ENCODE measurements at regions not wholly inside any gene's neighbourhood (a gene's known extent, or its start where the extent isn't known, plus 50 kb on each side); places are given as distances from the start of the nearest gene placed in this dataset.

- in situ Hi-C loops (cut with HindIII; ENCODE audit: low pct_unique_long_range_greater_than_20kb, low sequenced_read_pairs), result no loop called here
These were observed 56.1 kb upstream of the ARID5B start for GRCh38 chr10:61845196-61845949.

GRCh38 chr10:61845950-61846268 is 55.6 kb upstream of the ARID5B start:
- TF ChIP-seq JUND (IDR thresholded peaks at IDR 0.05; ENCODE audit: low read depth), result no peak
- in situ Hi-C loops (cut with HindIII; ENCODE audit: low pct_unique_long_range_greater_than_20kb, low sequenced_read_pairs), result no loop called here
- no peak for DNase-seq (ENCODE audit: low read depth in 1 of 2, low spot score in 1 of 2)

More at GRCh38 chr10:61845196-61845949, 56.1 kb upstream of the ARID5B start:
- no peak for TF ChIP-seq JUND (IDR thresholded peaks at IDR 0.05; ENCODE audit: low read depth)
- DNase-seq (ENCODE audit: low read depth in 1 of 2, low spot score in 1 of 2), result no peak

- TF ChIP-seq JUND (IDR thresholded peaks at IDR 0.05; ENCODE audit: low read depth), result no peak
- in situ Hi-C loops (cut with HindIII; ENCODE audit: low pct_unique_long_range_greater_than_20kb, low sequenced_read_pairs), result no loop called here
- DNase-seq (ENCODE audit: low read depth in 1 of 2, low spot score in 1 of 2), result no peak
These were observed 55.0 kb upstream of the ARID5B start for GRCh38 chr10:61846370-61847031.

- no peak for DNase-seq (ENCODE audit: low read depth in 1 of 2, low spot score in 1 of 2)
- no peak for TF ChIP-seq JUND (IDR thresholded peaks at IDR 0.05; ENCODE audit: low read depth)
- in situ Hi-C loops (cut with HindIII; ENCODE audit: low pct_unique_long_range_greater_than_20kb, low sequenced_read_pairs), result no loop called here
These were observed 54.4 kb upstream of the ARID5B start for GRCh38 chr10:61847087-61847486.

GRCh38 chr10:61847640-61848039 is 53.9 kb upstream of the ARID5B start:
- no peak for TF ChIP-seq JUND (IDR thresholded peaks at IDR 0.05; ENCODE audit: low read depth)
- in situ Hi-C loops (cut with HindIII; ENCODE audit: low pct_unique_long_range_greater_than_20kb, low sequenced_read_pairs), result no loop called here
- DNase-seq (ENCODE audit: low read depth in 1 of 2, low spot score in 1 of 2), result no peak

GRCh38 chr10:61850376-61850775 is 51.1 kb upstream of the ARID5B start:
- in situ Hi-C loops (cut with HindIII; ENCODE audit: low pct_unique_long_range_greater_than_20kb, low sequenced_read_pairs), result no loop called here
- no peak for TF ChIP-seq JUND (IDR thresholded peaks at IDR 0.05; ENCODE audit: low read depth)
- no peak for DNase-seq (ENCODE audit: low read depth in 1 of 2, low spot score in 1 of 2)

Data from T47D (cell line).